ENCODE measurements at regions not wholly inside any gene's neighbourhood (a gene's known extent, or its start where the extent isn't known, plus 50 kb on each side); places are given as distances from the start of the nearest gene placed in this dataset.
"Not testable (repeated sequence)": the region's sequence is repeated elsewhere in the genome, so short reads cannot be mapped to it uniquely, and the experiment has no call there.

GRCh38 chr1:37372302-37372701, 102.1 kb upstream of the ZC3H12A start:
- no peak for DNase-seq
- peaks cover 2% of the 10 kb centered on the region for H3K36me3 Mint-ChIP-seq
- peaks cover 10% of the 10 kb centered on the region for H3K9me3 Mint-ChIP-seq
- H3K4me1 Mint-ChIP-seq (ENCODE audit: low read depth) = no peaks in the 10 kb centered on the region
- H3K4me3 Mint-ChIP-seq = no peak overlapping the region
- ChIA-PET POLR2A (no interaction called here), CTCF (no interaction called here)
- H3K27ac Mint-ChIP-seq = no peak overlapping the region
- H3K27me3 Mint-ChIP-seq = peaks cover 4% of the 10 kb centered on the region
- intact Hi-C loops (cut with micrococcal nuclease) = no loop called here

- no peaks in the 10 kb centered on the region for H3K4me1 Mint-ChIP-seq (ENCODE audit: low read depth)
- intact Hi-C loops (cut with micrococcal nuclease) = no loop called here
- H3K36me3 Mint-ChIP-seq = peaks cover 2% of the 10 kb centered on the region
- peaks cover 10% of the 10 kb centered on the region for H3K9me3 Mint-ChIP-seq
- DNase-seq = no peak
- H3K4me3 Mint-ChIP-seq = no peak overlapping the region
- no peak overlapping the region for H3K27ac Mint-ChIP-seq
- ChIA-PET CTCF (no interaction called here), POLR2A (no interaction called here)
- peaks cover 4% of the 10 kb centered on the region for H3K27me3 Mint-ChIP-seq
These were observed 101.7 kb upstream of the ZC3H12A start for GRCh38 chr1:37372711-37373110.

GRCh38 chr1:37373413-37373812, 101.0 kb upstream of the ZC3H12A start:
- Mint-ChIP-seq H3K4me1 (ENCODE audit: low read depth) (no peaks in the 10 kb centered on the region), H3K4me3 (no peak overlapping the region), H3K27me3 (peaks cover 9% of the 10 kb centered on the region), H3K27ac (no peak overlapping the region), H3K36me3 (peaks cover 2% of the 10 kb centered on the region), H3K9me3 (peaks cover 10% of the 10 kb centered on the region)
- intact Hi-C loops (cut with micrococcal nuclease) = no loop called here
- DNase-seq = no peak
- CTCF ChIA-PET = no interaction called here
- POLR2A ChIA-PET = no interaction called here

GRCh38 chr1:37380546-37380945, 93.8 kb upstream of the ZC3H12A start:
- H3K36me3 Mint-ChIP-seq; POLR2A ChIA-PET; DNase-seq; CTCF ChIA-PET; H3K4me3 Mint-ChIP-seq; H3K27ac Mint-ChIP-seq; intact Hi-C loops (cut with micrococcal nuclease); H3K4me1 Mint-ChIP-seq (ENCODE audit: low read depth): not testable (repeated sequence)
- Mint-ChIP-seq H3K27me3 (peaks cover 22% of the 10 kb centered on the region), H3K9me3 (peaks cover 10% of the 10 kb centered on the region)

GRCh38 chr1:37387854-37388253, 86.5 kb upstream of the ZC3H12A start:
- ChIA-PET CTCF (interaction anchor here (1.6 kb wide), 1 partner anchor 47 kb away, joined by 7 read pairs; no protein-coding TSS in a partner anchor), POLR2A (no interaction called here)
- H3K36me3 Mint-ChIP-seq = no peaks in the 10 kb centered on the region
- intact Hi-C loops (cut with micrococcal nuclease) = no loop called here
- H3K4me1 Mint-ChIP-seq (ENCODE audit: low read depth) = no peaks in the 10 kb centered on the region
- no peak overlapping the region for H3K27ac Mint-ChIP-seq
- no peak overlapping the region for H3K4me3 Mint-ChIP-seq
- peaks cover 3% of the 10 kb centered on the region for H3K27me3 Mint-ChIP-seq
- DNase-seq = no peak
- no peaks in the 10 kb centered on the region for H3K9me3 Mint-ChIP-seq

GRCh38 chr1:37389327-37389726, 85.1 kb upstream of the ZC3H12A start:
- H3K9me3 Mint-ChIP-seq = no peaks in the 10 kb centered on the region
- ChIA-PET CTCF (no interaction called here), POLR2A (no interaction called here)
- DNase-seq = no peak
- peaks cover 6% of the 10 kb centered on the region for H3K27me3 Mint-ChIP-seq
- no peak overlapping the region for H3K27ac Mint-ChIP-seq
- no peaks in the 10 kb centered on the region for H3K4me1 Mint-ChIP-seq (ENCODE audit: low read depth)
- intact Hi-C loops (cut with micrococcal nuclease) = no loop called here
- H3K4me3 Mint-ChIP-seq = no peak overlapping the region
- H3K36me3 Mint-ChIP-seq = no peaks in the 10 kb centered on the region

- no peak overlapping the region for H3K27ac Mint-ChIP-seq
- POLR2A ChIA-PET = no interaction called here
- no peak for DNase-seq
These were observed 83.0 kb upstream of the ZC3H12A start for GRCh38 chr1:37391211-37392011.

GRCh38 chr1:37392051-37392450, 82.3 kb upstream of the ZC3H12A start:
- H3K27ac Mint-ChIP-seq = no peak overlapping the region
- H3K9me3 Mint-ChIP-seq = no peaks in the 10 kb centered on the region
- POLR2A ChIA-PET = no interaction called here
- no peaks in the 10 kb centered on the region for H3K4me1 Mint-ChIP-seq (ENCODE audit: low read depth)
- H3K36me3 Mint-ChIP-seq = no peaks in the 10 kb centered on the region
- intact Hi-C loops (cut with micrococcal nuclease) = no loop called here
- CTCF ChIA-PET = no interaction called here
- H3K4me3 Mint-ChIP-seq = no peak overlapping the region
- DNase-seq = no peak
- H3K27me3 Mint-ChIP-seq = peaks cover 20% of the 10 kb centered on the region

More at GRCh38 chr1:37391211-37392011, 83.0 kb upstream of the ZC3H12A start:
- intact Hi-C loops (cut with micrococcal nuclease) = no loop called here
- Mint-ChIP-seq H3K4me1 (ENCODE audit: low read depth) (no peaks in the 10 kb centered on the region), H3K9me3 (no peaks in the 10 kb centered on the region), H3K36me3 (no peaks in the 10 kb centered on the region), H3K27me3 (peaks cover 20% of the 10 kb centered on the region), H3K4me3 (no peak overlapping the region)
- CTCF ChIA-PET = no interaction called here

GRCh38 chr1:37393173-37394120, 80.9 kb upstream of the ZC3H12A start:
- intact Hi-C loops (cut with micrococcal nuclease) = no loop called here
- peaks cover 26% of the 10 kb centered on the region for H3K27me3 Mint-ChIP-seq
- no peak overlapping the region for H3K4me3 Mint-ChIP-seq
- no peaks in the 10 kb centered on the region for H3K36me3 Mint-ChIP-seq
- CTCF ChIA-PET = interaction anchor here (1.9 kb wide), 1 partner anchor 41 kb away, joined by 11 read pairs; no protein-coding TSS in a partner anchor
- POLR2A ChIA-PET = interaction anchor here (0.5 kb wide), 1 partner anchor 1730 kb away, joined by 3 read pairs; no protein-coding TSS in a partner anchor
- H3K9me3 Mint-ChIP-seq = no peaks in the 10 kb centered on the region
- H3K27ac Mint-ChIP-seq = no peak overlapping the region
- no peaks in the 10 kb centered on the region for H3K4me1 Mint-ChIP-seq (ENCODE audit: low read depth)
- DNase-seq = no peak

GRCh38 chr1:37394574-37395464, 79.6 kb upstream of the ZC3H12A start:
- intact Hi-C loops (cut with micrococcal nuclease) = no loop called here
- Mint-ChIP-seq H3K27ac (no peak overlapping the region), H3K36me3 (no peaks in the 10 kb centered on the region), H3K27me3 (peaks cover 26% of the 10 kb centered on the region), H3K4me1 (ENCODE audit: low read depth) (peaks cover under 1% of the 10 kb centered on the region), H3K4me3 (no peak overlapping the region), H3K9me3 (no peaks in the 10 kb centered on the region)
- ChIA-PET POLR2A (no interaction called here), CTCF (no interaction called here)
- no peak for DNase-seq

GRCh38 chr1:37398096-37398495, 76.3 kb upstream of the ZC3H12A start:
- H3K27ac Mint-ChIP-seq = no peak overlapping the region
- H3K9me3 Mint-ChIP-seq = no peaks in the 10 kb centered on the region
- no peak for DNase-seq
- POLR2A ChIA-PET = no interaction called here
- intact Hi-C loops (cut with micrococcal nuclease) = no loop called here
- H3K27me3 Mint-ChIP-seq = peaks cover 25% of the 10 kb centered on the region
- CTCF ChIA-PET = no interaction called here
- H3K4me3 Mint-ChIP-seq = no peak overlapping the region
- no peaks in the 10 kb centered on the region for H3K36me3 Mint-ChIP-seq
- peaks cover 3% of the 10 kb centered on the region for H3K4me1 Mint-ChIP-seq (ENCODE audit: low read depth)

- ChIA-PET CTCF (no interaction called here), POLR2A (no interaction called here)
- Mint-ChIP-seq H3K36me3 (no peaks in the 10 kb centered on the region), H3K9me3 (no peaks in the 10 kb centered on the region), H3K4me1 (ENCODE audit: low read depth) (peaks cover 3% of the 10 kb centered on the region), H3K27ac (no peak overlapping the region), H3K4me3 (no peak overlapping the region), H3K27me3 (peaks cover 23% of the 10 kb centered on the region)
- intact Hi-C loops (cut with micrococcal nuclease) = no loop called here
- DNase-seq = no peak
These were observed 75.2 kb upstream of the ZC3H12A start for GRCh38 chr1:37399205-37399604.

All from activated CD4-positive, alpha-beta memory T cell treated with anti-CD3 and anti-CD28 coated beads for 36 hours (primary cell).